ENCODE measurements at regions not wholly inside any gene's neighbourhood (a gene's known extent, or its start where the extent isn't known, plus 50 kb on each side); places are given as distances from the start of the nearest gene placed in this dataset.

DNA sequence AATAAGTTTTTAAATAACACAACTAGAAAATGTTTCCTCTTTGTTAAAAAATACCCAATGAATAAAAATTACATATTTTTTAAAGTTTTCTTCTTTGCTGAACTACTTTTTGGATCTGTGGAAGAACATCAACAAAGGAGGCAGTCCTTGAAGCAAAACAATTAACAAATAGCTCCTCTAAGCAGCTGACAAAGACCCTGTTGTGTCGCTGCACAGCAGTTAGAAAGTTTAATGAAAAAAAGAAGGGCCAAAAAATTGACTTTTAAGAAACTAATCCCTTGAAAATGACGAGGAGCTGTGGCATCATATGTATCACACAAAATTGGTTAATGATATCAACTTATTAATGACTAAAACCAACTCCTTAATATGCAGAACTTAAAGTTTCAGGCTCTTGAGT, 72.1 kb downstream of the SLITRK1 start:
- TF ChIP-seq, protein P1, sequence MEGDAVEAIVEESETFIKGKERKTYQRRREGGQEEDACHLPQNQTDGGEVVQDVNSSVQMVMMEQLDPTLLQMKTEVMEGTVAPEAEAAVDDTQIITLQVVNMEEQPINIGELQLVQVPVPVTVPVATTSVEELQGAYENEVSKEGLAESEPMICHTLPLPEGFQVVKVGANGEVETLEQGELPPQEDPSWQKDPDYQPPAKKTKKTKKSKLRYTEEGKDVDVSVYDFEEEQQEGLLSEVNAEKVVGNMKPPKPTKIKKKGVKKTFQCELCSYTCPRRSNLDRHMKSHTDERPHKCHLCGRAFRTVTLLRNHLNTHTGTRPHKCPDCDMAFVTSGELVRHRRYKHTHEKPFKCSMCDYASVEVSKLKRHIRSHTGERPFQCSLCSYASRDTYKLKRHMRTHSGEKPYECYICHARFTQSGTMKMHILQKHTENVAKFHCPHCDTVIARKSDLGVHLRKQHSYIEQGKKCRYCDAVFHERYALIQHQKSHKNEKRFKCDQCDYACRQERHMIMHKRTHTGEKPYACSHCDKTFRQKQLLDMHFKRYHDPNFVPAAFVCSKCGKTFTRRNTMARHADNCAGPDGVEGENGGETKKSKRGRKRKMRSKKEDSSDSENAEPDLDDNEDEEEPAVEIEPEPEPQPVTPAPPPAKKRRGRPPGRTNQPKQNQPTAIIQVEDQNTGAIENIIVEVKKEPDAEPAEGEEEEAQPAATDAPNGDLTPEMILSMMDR (IDR thresholded peaks at IDR 0.05; ENCODE audit: extremely low read depth, insufficient read depth, missing control alignments), result no peak
- no peak for DNase-seq (ENCODE audit: low spot score)
- in situ Hi-C loops (cut with MboI; ENCODE audit: low pct_unique_long_range_greater_than_20kb, low sequenced_read_pairs, unreplicated experiment), result no loop called here

DNA sequence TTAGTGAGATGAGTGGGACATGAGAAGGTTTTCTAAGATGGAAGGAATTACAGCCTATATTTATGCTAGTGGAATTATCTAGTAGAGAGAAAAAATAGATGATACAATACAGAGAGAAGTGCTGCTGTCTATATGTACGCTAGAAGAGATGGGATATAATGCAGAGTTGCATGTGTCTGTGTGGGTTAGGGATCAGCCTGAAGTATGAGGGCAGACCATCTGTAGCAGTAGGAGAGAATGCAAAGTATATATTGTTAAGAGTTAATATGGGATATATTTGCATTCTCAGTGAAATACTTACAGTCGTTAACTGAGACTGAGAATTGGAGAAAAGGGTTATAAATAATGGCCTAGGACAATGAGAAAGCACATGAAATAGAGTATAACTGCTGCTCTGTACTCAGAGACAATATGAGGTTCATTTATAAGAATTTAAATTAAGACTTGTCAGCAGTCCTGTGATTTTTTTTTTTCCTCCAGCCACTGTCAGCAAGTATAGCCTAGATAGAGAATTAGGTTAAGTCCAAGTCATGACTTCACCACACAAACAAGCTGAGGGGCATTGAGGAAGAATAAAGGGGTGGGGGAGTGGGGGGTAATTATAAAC, 77.8 kb downstream of the SLITRK1 start:
- TF ChIP-seq, protein P1 (IDR thresholded peaks at IDR 0.05; ENCODE audit: extremely low read depth, insufficient read depth, missing control alignments), result no peak
- in situ Hi-C loops (cut with MboI; ENCODE audit: low pct_unique_long_range_greater_than_20kb, low sequenced_read_pairs, unreplicated experiment), result no loop called here
- no peak for DNase-seq (ENCODE audit: low spot score)

DNA sequence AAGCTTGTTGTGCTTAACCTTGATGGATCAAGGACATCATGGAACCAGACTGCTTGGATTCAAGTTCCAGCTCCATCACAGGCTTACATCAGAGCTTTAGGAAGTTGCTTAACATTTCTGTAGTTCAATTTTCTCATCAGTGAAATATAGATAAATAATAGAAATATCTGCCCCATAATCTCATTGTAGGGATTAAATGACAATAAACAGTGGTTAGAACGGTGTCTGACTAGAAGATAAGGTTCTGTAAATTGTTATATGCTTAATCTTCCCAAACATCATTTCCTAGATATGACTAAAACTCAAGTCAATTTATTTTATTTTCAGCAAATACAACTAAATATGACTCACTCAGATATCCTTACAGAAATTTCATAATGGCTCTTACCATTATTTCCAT, 83.5 kb downstream of the SLITRK1 start:
- in situ Hi-C loops (cut with MboI; ENCODE audit: low pct_unique_long_range_greater_than_20kb, low sequenced_read_pairs, unreplicated experiment), result no loop called here
- TF ChIP-seq, protein P1 (IDR thresholded peaks at IDR 0.05; ENCODE audit: extremely low read depth, insufficient read depth, missing control alignments), result no peak
- no peak for DNase-seq (ENCODE audit: low spot score)

DNA sequence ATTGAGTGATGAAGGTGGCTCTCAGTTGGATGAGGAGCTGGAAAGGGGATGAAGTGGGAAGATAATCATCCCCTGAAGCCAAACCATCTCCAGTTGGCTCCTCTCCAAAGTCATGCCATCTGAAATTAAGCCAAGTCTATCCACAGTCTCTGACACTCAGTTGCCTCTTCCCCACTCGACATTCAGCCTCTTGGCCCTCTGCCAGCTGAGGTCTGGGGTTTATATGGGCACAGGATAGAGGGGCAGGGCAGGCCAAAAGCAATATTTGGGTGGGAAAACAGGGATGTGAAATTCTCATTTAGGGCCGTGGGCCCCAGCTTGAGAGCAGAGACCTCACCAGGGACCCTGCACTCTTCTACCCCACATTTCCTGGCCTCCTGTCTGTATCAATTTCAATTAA, 85.9 kb downstream of the SLITRK1 start:
- TF ChIP-seq, protein P1 (IDR thresholded peaks at IDR 0.05; ENCODE audit: extremely low read depth, insufficient read depth, missing control alignments), result no peak
- in situ Hi-C loops (cut with MboI; ENCODE audit: low pct_unique_long_range_greater_than_20kb, low sequenced_read_pairs, unreplicated experiment), result no loop called here
- no peak for DNase-seq (ENCODE audit: low spot score)

DNA sequence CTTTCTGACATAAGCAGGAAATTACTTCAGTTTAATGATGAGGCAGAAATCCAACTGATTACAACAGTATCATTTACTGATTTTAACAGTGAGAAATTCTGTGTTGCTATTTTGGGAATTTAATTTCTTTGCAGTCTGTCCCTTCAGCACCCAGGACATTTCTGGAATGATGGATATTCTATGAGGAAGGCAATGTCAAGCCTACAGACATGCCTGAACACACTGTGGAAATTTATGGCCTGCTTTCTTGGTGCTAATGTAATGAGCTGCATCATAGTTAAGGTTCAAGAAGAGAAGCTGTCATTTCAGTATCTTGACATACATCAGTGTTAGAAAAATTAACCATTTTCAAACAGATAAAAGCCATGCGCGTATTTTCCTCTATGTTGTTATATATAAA, 87.7 kb downstream of the SLITRK1 start:
- in situ Hi-C loops (cut with MboI; ENCODE audit: low pct_unique_long_range_greater_than_20kb, low sequenced_read_pairs, unreplicated experiment), result no loop called here
- DNase-seq (ENCODE audit: low spot score), result no peak
- TF ChIP-seq, protein P1 (IDR thresholded peaks at IDR 0.05; ENCODE audit: extremely low read depth, insufficient read depth, missing control alignments), result no peak

DNA sequence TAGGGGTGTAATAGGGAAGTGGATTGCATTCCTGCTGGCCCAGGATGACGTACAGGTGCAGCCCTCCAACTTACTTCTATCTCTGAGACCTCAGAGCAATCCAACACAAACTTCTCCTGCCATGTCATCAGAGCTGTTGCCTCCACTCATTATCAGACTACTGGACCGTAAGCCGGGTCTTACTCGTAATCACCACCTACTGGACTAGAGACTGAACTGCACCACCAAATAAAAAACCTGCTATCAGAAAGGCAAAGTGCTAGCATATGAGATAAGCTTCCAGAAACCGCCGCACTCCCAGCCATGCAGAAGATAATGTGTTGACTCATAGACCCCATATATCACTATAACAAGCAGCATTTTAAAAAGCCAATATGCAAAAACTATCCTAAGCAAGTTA, 102.0 kb downstream of the SLITRK1 start:
- TF ChIP-seq, protein P1 (IDR thresholded peaks at IDR 0.05; ENCODE audit: extremely low read depth, insufficient read depth, missing control alignments), result peak; percentile 50
- in situ Hi-C loops (cut with MboI; ENCODE audit: low pct_unique_long_range_greater_than_20kb, low sequenced_read_pairs, unreplicated experiment), result no loop called here
- no peak for DNase-seq (ENCODE audit: low spot score)

DNA sequence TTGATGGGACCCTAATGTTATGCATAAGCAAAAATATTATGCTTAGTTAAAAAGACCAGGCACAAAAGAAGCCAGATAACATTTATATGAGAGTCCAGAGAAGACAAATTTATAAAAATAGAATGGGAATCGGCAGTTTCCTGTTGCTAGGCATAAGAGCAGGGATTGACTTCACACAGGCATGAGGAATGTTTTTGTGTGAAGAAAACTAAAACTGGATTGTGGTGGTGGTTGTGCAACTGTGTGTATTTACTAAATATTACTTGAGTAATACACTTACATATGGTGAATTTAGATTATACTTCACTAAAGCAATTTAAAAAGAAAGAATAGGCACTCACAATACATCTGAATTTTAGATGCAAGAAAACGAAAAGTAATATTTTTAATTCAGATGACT, 108.3 kb downstream of the SLITRK1 start:
- TF ChIP-seq, protein P1 (IDR thresholded peaks at IDR 0.05; ENCODE audit: extremely low read depth, insufficient read depth, missing control alignments), result no peak
- DNase-seq (ENCODE audit: low spot score), result no peak
- in situ Hi-C loops (cut with MboI; ENCODE audit: low pct_unique_long_range_greater_than_20kb, low sequenced_read_pairs, unreplicated experiment), result no loop called here
